Left ventricle myocardium superior (tissue), 1 donor: ENCODE measurements at regions not wholly inside any gene's neighbourhood (a gene's known extent, or its start where the extent isn't known, plus 50 kb on each side); places are given as distances from the start of the nearest gene placed in this dataset.
A peak's percentile ranks its signal among the peaks of the same experiment; 100 is the strongest.

ENCODE experiments used
- ATAC-seq: fragments of 200-7000 bp; cut with Tn5 transposase; one replicate; pipeline ENCODE4 v1.9.1; 2020; ENCODE audit warnings: mild to moderate bottlenecking, moderate library complexity
- DNase-seq: peaks from one replicate; pipeline ENCODE4 v3.0.0-alpha.2; 2020
- intact Hi-C: fragments of 100-400 bp; cut with micrococcal nuclease; formaldehyde crosslinking; loops from one replicate; pipeline ENCODE4 v1.11.0; 2022
- donor health status: DM: no; HTN: yes; CAD: no; lungs with severe emphysema.

- DNase-seq (no peak), ATAC-seq (no peak)
- intact Hi-C loops: no loop called here
Measured at GRCh38 chr16:51773071-51773890, 622.2 kb upstream of the SALL1 start.

- intact Hi-C loops: no loop called here
- no peak for ATAC-seq
- no peak for DNase-seq
Measured at GRCh38 chr16:51766739-51767138, 615.7 kb upstream of the SALL1 start.

DNA sequence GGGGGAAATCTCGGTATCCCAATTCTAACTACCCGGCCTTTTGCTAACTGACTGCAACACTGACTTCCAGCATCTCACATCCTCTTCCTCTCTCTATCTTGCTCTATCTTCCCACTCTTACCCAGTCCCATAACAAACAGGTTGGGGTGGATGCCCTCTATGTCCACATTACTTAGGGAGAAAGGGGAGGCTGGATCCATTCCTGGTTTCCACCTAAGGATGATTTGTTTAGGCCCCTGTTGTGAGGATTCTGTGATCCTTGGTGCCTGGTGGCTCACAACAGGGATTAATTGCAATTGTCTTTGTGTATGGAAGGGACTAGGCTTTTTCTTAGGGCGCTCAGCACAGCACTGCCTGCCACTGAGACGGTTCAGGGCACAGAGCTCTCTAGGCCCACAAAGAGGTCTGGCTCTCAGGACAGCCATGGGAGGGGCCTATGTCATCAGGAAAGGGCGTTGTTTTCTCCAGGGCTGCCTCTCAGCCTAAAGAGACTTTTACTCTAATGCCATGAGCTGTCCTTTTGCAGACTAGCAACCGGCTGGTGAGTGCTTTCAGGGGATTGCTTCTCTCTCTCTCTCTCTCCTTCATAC lies 612.1 kb upstream of the SALL1 start:
- DNase-seq (no peak), ATAC-seq (no peak)
- intact Hi-C loops: no loop called here

DNA sequence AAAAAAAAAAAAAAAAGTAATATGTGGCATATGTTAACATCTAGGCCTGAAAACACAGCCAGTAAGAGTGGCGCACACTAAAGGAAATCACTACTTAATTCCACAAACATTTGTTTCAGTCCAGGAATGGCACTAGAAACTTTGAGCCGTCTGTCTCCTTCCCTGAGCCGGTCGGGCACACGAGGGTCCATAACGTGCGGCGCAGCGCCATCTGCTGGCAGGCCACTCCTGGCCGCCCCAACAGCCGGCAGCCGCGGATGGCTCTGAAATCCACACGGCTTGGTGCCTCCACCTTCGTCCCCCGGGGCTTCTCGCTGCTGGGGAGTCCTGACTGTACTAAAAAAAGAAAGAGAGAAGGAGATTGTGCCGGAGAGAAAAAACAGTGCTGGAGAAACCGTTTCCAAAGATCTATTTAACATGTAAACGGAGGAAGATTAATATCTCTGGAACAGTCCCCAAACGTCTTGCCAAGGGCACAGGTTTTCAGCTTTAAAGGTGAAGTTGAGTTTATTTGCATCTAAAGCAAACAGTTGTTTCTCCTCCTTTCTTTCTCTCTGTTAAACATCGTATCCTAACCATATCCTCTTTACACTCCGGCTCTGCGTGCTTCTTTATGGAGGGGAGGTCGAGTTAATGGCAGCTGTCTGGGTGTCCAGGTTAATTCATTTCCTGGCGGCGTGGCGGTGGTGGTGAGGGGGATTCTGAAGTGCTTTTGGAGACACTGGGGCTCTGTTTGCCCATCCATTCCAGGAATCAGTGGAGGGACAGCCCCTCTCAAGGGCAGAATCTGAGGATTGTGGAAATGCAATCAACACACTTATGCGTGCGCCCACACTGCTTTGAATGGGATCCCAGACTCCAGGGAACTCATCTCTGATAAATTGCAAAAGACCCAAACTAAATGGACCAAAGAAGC lies 611.3 kb upstream of the SALL1 start:
- DNase-seq (peak; percentile 84), ATAC-seq (peak; percentile 74)
- intact Hi-C loops: no loop called here

GRCh38 chr16:51761001-51761400 lies 609.9 kb upstream of the SALL1 start:
- intact Hi-C loops: no loop called here
- no peak for DNase-seq
- ATAC-seq: no peak

- intact Hi-C loops: no loop called here
- ATAC-seq (no peak), DNase-seq (no peak)
Measured at GRCh38 chr16:51759999-51760398, 608.9 kb upstream of the SALL1 start.

DNA sequence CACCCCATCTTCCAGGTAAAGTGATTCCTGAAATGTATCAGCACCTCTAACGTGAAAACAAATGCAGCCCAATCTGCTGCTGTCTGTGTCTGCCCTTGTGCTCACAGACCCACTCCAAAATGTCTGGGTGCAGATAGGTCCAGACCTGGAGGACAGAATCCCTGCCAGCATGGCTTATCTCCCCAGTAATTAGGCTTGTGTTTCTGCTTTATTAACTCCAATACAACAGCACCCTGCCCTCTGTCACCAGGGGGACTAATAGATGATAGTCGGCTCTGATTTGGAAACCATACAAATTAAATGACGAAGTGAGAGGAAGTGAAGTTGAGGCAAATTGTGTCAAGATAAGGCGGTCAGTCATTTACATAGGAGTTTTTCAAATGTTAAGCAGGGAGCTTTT lies 608.3 kb upstream of the SALL1 start:
- intact Hi-C loops: no loop called here
- ATAC-seq (no peak), DNase-seq (no peak)

GRCh38 chr16:51757921-51758479 lies 606.9 kb upstream of the SALL1 start:
- intact Hi-C loops: no loop called here
- no peak for ATAC-seq

GRCh38 chr16:51757505-51757904 lies 606.4 kb upstream of the SALL1 start:
- DNase-seq: no peak
- no peak for ATAC-seq
- intact Hi-C loops: no loop called here

More at GRCh38 chr16:51757921-51758479, 606.9 kb upstream of the SALL1 start:
- no peak for DNase-seq

DNA sequence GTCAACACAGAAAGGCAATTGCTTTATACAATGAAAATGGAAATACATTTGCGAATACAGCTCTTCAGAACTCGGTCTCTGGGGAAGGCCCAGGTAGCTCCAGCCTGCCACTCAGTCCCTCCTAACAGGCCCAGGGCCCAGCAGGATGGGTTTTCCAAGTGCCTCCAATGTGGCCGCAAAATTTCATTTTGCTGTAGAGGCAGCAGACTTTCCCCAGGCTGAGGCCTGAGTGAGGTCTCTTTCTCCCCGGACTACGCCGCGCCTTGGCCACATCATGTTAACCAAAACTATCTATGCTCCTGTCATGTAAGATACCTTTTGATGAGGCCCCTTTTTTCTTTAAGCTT lies 606.0 kb upstream of the SALL1 start:
- intact Hi-C loops: no loop called here
- no peak for DNase-seq
- no peak for ATAC-seq

DNA sequence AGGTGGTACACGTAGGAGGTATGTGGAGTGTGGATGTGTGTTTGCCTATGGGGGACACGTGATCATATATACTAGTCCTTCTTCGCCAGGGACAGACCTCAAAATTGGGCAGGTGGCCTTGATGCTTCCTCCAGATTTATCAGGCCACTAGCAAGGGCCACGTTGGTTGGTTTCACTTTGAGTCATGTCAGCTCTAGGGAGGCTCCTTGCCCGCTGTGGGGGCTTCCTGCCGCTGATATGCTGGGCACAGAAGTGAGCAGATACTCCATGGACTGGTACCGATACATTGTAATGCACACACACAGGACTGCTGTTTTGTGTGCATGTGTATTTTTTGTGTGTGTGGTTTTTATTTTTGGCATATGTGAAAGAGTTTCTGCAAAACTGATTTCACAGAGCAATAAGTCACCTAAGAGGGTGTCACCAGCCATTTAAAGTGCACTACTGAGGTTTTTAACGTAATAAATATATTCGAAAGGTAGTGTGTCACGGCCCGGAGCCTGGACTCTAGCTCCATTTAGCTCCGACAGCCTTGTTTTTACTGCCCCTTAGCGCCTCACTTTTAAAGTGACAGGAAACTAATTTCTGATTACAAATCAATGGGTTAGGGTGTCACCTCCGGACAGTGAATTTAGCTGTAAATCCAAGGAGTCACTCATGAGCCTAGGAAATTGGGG lies 605.5 kb upstream of the SALL1 start:
- ATAC-seq: no peak
- intact Hi-C loops: no loop called here

DNA sequence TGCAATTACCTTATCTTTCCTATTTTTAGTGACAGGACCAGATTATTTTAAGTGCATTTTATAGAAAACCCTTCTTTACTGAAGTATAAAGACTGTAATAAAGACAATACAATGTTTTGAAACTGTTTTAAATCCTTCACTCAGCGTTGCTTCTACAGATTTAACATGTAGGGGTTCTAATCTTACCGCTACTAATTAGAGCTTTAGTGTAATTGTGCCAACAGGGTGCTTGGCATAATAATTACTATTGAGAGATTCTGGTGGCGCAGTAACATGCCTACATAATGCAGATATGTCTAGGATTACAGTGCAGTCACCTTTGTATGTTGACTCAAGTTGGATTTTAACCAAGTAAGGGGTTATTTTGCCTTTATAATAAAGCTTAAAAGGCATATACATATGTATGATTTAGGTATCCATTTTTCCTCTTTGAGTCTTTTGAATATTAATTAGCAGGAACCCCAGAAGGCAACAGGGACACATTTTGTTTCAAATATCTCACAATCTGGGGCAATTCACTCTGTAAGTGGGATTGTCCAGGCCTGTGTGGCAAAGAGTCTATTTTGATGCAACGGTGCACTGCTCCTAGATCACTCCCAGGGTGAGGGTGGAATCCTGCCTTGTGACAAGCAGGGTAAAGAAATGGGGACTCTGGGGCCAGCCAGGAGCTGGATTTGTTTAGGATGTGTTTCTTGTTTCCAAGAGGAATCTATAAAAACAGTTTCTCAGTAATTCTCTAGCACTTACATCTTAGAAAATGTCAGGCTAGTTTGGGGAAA lies 604.7 kb upstream of the SALL1 start:
- no peak for DNase-seq
- intact Hi-C loops: no loop called here
- no peak for ATAC-seq

More for the DNA sequence above, 605.5 kb upstream of the SALL1 start:
- no peak for DNase-seq

DNA sequence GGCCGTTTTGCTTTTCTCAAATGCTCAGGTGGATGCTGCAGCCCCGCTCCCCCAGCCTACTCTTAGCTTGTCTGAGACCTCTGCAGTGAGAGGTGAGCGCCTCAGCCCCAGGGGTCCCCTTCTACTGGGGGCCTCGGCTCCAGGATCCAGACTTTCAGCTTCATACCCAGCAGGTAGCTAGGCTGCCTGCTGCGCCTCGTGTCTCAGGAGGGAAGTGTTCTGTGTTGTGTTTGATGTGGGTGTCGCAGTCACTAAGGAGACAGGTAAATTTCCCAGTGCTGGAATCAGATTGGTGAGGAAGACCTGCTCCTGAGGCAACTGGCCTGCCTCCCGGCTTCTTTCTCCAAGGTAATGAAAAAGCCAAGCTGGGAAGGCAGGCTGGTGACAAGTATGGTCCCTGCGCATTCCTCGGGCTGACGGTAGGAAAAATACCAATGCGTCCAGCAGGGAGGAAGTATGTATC lies 604.0 kb upstream of the SALL1 start:
- intact Hi-C loops: no loop called here
- no peak for ATAC-seq

DNA sequence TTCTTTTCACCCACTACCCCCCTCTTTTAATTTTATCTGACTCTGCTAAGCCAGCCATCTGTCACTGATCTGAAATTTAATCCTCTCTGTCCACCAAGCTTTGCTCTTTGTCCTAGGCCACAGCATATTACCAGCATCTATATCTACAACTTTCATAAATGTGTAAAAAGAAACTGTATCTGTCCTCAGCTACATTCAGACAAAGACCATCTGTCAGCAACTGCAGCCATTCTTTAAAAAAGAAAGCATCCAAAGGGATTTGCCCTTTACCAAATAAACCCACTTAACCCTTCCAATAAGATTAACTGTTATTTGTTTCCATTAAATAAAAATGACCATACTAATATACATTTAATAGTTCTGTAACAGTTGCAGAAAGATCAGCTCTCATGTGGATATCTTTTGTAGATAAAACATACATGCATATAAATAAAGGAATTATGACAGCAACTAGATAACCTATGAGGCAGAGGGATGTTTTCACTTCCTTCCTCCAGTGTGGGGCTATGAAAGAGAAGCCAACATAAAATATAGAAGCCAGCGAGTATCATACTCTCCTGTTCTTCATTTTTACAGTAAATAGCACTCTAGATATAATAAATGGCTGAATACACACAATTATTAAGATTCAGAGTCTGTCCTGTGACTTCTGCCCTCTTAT lies 602.5 kb upstream of the SALL1 start:
- intact Hi-C loops: no loop called here
- no peak for DNase-seq
- ATAC-seq: no peak

More for the DNA sequence above, 604.0 kb upstream of the SALL1 start:
- DNase-seq: no peak

- DNase-seq: no peak
- no peak for ATAC-seq
- intact Hi-C loops: no loop called here
Measured at GRCh38 chr16:51752438-51752995, 601.4 kb upstream of the SALL1 start.

GRCh38 chr16:51747329-51747728 lies 596.3 kb upstream of the SALL1 start:
- intact Hi-C loops: no loop called here
- ATAC-seq (no peak), DNase-seq (no peak)

- intact Hi-C loops: no loop called here
- ATAC-seq (no peak), DNase-seq (no peak)
Measured at GRCh38 chr16:51734220-51734619, 583.1 kb upstream of the SALL1 start.

DNA sequence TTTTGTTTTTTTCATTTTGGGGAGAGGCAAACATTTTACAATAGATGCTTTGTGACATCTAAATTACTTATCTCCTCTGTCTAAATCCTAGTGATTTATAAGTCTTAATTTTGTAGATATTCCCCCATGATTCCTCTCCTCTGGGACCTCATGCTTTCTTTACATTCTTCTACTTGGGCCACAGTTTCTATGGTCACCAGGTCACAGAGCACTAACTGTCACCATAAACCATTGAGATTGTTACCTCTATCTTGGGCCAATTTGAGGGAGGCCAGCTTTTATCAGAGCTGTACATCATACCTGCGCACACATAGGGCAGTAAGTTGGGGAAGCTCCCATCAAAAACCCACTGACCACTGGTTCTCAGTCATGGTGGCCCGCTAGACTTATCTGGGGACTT lies 582.1 kb upstream of the SALL1 start:
- DNase-seq: no peak
- ATAC-seq: no peak
- intact Hi-C loops: no loop called here
